KG1 (cell line): ENCODE measurements at regions not wholly inside any gene's neighbourhood (a gene's known extent, or its start where the extent isn't known, plus 50 kb on each side); places are given as distances from the start of the nearest gene placed in this dataset.

Source experiments
- DNase-seq: peaks from one replicate; lab custom pipeline; 2025; lab: John Stamatoyannopoulos, UW

GRCh38 chr6:43903739-43904290 lies 133.8 kb downstream of the VEGFA start:
- no peak for DNase-seq

- no peak for DNase-seq
Observed at GRCh38 chr6:43901733-43902230, 131.8 kb downstream of the VEGFA start.

DNA sequence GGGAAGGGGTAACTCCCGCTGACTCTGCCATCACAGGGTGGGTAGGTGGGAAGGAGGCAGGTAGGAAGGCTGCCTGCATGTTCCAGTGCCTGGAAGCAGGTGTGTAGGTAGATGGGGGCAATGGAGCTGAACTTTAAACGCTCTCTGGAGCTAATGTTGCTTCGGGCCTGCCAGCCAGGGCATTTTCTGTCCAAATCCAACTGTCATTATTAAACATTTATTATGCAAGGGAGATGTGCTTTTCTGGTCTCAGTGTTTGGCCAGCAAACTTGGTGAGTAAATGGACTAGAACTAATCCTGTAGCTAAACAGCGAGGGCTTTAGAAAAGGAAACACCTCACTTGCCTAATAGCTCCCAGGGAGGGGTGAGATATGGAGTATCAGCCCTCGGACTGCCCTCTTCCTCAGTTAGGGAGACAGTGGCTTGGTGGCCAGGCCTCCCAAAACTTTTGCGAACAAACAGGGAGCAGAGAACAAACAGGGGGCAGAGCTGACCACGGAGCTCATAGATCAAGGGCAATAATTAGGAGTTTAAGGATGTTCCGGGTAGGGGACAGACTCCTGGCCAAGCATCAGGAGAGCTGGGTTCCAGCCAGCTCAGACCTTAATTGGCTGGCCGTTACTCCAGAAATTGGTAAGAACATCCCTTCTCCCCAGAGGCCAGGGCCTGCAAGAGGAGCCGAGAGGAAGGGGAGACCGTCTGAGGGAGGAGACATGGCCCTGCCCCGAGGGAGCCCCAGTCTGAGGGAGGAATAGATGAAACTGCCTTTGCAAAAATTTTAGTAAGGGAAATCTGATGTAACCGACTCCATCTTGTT lies 131.1 kb downstream of the VEGFA start:
- no peak for DNase-seq

DNA sequence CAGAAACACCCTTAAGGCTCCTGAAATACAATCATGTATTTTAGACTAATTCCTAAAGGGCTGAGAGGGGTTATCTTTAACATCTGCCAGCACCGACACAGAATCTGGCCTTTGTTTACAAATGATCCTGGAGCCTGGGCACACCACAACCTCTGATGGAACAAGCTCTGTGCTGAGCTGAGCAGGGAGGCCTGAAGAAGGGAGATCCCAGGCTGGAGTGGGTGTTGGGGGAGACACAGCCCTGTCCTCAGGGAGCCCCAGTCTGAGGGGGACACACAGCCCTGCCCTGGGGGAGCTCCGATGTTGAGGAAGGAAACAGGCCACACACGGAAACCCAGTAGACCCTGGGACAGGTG lies 130.5 kb downstream of the VEGFA start:
- no peak for DNase-seq

DNA sequence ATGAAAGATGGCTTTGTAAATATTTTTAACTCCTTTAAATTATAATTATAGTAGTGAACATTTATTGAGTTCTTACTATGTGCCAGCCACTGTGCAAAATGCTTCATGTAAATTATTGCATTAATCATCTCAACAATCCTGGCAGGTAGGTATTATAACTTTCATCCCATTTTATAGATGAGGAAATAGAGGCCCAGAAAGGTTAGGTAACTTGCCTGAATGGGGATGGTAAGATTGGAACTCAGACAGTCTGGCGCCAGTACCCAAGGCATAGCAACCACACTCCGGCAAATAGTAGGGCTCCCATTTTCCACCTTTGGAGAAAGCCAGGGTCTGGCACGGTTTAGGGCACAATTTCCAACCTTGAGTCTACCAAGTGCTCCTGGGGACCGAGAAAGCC lies 129.8 kb downstream of the VEGFA start:
- no peak for DNase-seq

DNA sequence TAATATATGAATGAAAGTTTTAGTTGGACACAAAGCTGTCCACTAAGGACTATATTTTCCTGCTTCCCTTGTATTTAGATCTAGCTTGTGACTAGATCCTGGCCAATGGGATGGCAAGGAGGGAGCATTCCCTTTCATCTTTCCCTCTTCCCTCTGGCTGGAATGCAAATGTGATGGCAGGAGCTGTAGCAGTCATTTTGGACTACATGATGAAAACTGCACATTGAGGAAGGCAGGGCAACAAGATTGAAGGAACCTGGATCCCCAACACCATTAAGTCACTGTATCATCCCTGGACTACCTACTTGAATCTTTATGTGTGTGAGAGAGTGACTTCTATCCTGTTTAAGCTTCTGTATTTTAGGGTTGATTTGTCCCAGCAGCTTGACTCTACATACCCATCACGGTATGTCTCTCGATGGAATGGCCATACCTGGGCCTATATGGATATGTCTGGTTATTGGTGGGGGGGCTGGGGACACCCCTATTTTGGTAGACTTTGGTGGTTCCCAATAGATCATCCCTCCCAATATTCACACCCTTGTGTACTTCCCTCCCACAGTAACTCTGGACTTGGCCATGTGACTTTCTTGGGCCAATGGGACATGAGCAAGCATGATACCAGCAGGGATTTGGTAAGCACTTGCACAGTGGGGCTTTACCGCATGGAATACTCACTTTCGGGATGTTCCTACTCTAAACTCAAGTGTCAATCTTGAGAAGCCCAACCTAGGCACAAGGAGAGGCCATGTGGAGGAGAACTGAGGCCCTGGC lies 128.5 kb downstream of the VEGFA start:
- no peak for DNase-seq

- no peak for DNase-seq
Observed at GRCh38 chr6:43897571-43898302, 127.7 kb downstream of the VEGFA start.

GRCh38 chr6:43896329-43897255 lies 126.6 kb downstream of the VEGFA start:
- DNase-seq, result no peak

DNA sequence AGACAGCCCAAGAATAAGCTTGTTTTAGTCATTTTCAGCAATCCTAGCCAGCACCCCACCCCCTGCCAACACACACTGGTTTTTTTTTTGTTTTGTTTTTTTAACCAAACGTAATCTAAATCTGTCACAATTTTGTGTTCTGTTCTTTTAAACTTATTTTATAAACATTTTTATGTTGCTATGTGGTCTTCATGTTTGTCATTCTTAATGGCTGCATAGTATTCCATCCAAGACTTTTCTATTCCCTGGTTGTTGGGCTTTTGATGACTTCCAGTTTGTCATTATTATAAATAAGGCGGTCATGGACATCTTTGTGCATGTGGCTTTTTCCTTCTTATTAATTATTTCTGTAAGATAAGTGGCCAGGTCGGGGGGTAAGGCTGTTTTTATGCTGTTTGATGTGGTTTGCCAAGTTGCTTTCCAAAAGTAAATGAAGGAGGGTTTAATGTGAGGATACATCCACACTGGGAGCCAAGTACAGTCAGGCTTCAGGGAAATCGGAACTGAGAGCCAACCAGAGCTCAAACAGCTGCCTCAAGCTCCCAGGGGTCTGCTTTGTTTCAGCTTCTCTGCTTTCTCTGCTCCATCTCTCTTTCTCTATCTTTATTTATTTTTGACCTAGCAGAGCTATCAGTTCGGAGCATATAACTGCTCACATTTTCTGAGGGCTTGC lies 125.8 kb downstream of the VEGFA start:
- no peak for DNase-seq

GRCh38 chr6:43893073-43893472 lies 123.1 kb downstream of the VEGFA start:
- DNase-seq, result no peak

GRCh38 chr6:43891072-43891870 lies 121.3 kb downstream of the VEGFA start:
- no peak for DNase-seq

DNA sequence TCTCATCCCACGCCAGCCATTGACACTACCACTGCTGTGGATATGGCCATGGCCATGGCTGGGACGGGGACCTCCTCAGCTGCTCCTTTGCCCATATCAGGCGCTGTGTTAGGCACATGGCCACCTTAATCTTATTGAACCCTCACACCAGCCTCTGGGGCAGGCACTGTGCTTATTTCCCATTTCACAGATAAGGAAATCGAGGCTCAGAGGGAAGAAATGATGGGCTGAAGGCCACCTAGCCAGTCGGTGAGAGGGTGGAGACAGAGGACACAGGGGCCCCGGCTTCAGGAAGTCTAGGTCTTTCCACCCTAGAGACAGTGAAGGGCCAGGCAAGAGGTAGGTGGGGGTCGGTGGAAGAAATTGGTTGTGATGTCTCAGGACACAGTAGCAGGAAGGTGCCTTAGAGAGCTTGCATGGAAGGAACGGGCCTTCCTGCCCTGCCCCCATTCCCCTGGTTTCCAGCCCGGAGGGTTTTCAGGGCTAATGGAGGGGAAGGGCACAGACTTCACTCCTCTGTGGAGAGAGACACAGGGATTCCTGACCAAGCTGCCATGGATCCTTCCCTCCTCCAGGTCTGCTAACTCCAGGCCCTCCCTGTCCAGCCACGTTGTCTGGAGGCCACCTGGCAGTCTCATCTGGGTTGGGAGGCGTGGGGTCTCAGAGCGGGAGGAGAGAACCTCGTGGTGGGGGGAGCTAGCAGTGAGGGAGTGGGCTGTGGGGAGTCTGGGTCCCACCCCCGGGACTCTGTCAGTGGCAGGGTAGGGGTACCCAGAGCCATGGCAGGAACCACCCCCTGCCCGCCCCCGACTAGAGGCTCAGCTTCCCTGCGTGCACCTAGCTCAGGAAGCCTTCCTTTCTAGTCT lies 120.4 kb downstream of the VEGFA start:
- DNase-seq, result no peak

GRCh38 chr6:43887906-43888683 lies 118.1 kb downstream of the VEGFA start:
- DNase-seq, result no peak

GRCh38 chr6:43887340-43887858 lies 117.4 kb downstream of the VEGFA start:
- no peak for DNase-seq

DNA sequence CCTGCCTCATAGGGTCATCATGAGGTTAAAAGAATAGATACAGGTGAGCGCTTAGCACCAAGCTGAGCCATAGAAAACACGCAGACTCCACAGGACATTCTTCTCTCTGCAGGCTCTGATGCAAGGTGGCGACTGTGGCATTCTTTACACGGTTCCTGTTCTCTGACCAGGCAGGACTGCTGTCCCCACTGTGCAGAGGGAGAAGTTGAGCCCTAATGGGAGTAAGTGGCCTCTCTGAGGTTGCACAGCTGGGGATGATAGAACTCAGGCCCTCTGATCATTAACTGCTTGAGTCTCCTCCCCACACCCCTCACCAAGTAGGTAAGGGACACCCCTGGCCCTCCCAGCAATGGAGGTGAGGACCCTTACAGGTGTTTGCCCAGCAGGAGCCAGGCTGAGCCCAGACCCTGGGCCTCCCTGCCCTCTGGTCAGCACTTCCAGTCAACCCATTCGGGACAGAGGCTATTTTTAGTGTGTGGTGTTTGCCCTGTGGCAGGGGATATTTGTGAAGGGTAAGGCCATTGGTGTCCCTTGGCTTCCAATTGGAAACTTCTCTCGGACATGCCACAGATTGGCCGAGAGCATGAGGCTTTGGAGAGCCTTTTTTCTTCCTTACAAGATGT lies 116.8 kb downstream of the VEGFA start:
- DNase-seq, result no peak

GRCh38 chr6:43886067-43886461 lies 116.1 kb downstream of the VEGFA start:
- no peak for DNase-seq

GRCh38 chr6:43885399-43886066 lies 115.5 kb downstream of the VEGFA start:
- DNase-seq, result no peak
